ENCODE measurements at regions not wholly inside any gene's neighbourhood (a gene's known extent, or its start where the extent isn't known, plus 50 kb on each side); places are given as distances from the start of the nearest gene placed in this dataset.

DNA sequence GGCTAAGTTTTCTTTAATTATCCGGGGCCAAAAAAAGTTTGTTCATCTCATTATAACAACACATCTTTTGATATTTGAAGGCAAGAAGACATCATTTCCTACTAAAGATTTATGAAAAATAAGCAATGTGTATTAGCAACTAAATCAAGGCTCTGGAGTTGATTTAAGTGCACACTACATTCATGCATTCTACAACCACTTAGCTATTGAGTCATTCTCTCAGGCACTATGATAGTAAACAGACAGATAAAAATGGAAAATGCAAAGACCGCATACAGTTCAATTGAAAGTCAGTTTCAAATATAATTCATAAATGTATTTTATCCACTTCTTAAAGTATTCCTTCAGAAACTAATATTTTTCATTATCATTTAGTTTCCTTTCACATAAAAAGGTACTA lies 1395.2 kb downstream of the PCDH9 start:
- H3K27ac Mint-ChIP-seq: no peak overlapping the region
- no peaks in the 10 kb centered on the region for H3K9me3 Mint-ChIP-seq
- H3K4me3 Mint-ChIP-seq: no peak overlapping the region
- TF ChIP-seq, protein P1, sequence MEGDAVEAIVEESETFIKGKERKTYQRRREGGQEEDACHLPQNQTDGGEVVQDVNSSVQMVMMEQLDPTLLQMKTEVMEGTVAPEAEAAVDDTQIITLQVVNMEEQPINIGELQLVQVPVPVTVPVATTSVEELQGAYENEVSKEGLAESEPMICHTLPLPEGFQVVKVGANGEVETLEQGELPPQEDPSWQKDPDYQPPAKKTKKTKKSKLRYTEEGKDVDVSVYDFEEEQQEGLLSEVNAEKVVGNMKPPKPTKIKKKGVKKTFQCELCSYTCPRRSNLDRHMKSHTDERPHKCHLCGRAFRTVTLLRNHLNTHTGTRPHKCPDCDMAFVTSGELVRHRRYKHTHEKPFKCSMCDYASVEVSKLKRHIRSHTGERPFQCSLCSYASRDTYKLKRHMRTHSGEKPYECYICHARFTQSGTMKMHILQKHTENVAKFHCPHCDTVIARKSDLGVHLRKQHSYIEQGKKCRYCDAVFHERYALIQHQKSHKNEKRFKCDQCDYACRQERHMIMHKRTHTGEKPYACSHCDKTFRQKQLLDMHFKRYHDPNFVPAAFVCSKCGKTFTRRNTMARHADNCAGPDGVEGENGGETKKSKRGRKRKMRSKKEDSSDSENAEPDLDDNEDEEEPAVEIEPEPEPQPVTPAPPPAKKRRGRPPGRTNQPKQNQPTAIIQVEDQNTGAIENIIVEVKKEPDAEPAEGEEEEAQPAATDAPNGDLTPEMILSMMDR (IDR thresholded peaks at IDR 0.05): no peak
- H3K36me3 Mint-ChIP-seq (ENCODE audit: low read depth): no peaks in the 10 kb centered on the region
- H3K27me3 Mint-ChIP-seq (ENCODE audit: low read depth, poor library complexity): peaks cover 4% of the 10 kb centered on the region
- H3K4me1 Mint-ChIP-seq: no peaks in the 10 kb centered on the region
- no peak for DNase-seq

DNA sequence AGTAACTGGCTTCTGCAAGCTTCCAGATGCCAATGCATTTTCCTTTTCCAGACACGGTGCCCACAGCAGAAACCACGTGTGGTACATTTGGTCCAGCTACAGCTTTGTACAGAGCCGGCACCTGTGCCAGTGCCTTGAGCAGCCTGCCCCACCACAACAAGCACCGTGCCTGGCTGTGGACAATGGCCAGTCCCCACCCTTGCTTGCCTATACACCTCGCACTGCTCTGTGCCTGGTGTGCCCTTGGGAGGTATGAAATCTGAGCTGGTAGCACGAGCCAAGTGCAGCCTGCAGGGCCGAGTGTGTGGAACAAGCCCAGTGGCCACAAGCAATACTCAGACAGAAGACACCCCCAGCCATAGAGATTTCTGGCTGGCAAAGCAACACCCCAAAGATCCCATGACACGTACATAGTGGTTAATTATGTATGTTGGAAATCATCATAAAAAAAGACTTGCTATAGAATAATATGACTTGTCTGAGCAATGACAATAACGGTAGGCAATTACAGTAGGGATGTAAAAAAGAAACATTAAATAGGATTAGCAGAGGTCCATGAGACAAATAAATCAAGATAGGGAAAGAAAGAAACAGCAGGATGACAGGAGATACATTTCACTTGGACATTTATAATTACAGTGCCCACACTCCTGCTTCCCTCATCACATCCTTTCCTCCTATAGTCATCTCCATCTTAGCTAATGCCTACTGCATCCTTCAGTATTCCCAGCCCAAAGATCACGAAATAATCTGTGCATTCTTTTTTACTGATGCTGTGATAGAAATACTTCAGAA lies 1399.5 kb downstream of the PCDH9 start:
- no peaks in the 10 kb centered on the region for H3K27me3 Mint-ChIP-seq (ENCODE audit: low read depth, poor library complexity)
- no peaks in the 10 kb centered on the region for H3K9me3 Mint-ChIP-seq
- TF ChIP-seq, protein P1 (IDR thresholded peaks at IDR 0.05): no peak
- no peak overlapping the region for H3K4me3 Mint-ChIP-seq
- no peaks in the 10 kb centered on the region for H3K36me3 Mint-ChIP-seq (ENCODE audit: low read depth)
- DNase-seq: no peak
- no peak overlapping the region for H3K27ac Mint-ChIP-seq
- H3K4me1 Mint-ChIP-seq: no peaks in the 10 kb centered on the region

DNA sequence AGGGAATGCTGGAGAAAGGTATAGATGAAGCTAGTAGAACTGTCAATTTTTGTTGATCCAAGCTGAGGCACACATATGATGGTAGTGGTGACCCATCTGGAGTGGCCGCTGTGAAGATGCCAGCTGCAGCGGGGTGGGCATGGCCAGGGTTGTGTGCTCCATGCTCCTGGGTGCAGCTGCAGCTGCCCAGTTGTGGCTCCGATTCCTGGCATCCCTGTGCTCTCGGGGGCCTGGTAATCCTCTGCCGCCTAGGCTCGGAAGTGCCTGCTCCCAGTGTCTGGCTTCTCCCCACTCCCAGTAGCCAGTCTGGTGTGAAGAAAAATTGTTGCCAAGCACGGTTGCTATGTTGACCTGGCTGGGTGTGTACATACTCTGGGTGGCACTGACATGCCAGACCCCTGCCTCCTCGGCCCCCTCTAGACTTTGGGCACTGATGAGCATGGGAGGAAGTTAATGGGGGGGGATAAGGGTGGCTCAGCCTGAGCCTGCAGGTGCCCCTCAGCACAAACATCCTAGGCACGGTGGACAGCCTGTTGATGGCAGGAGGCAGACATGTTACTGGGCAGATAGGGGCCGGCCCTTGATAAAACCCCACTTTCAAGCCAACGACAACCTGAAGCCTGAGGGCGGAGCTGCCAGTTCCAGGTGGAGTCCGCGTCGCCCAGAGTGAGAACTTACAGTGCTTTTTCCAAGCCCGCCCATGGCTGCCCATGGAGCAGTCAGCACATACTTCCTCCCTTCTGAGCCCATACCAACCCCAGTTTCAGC lies 1400.7 kb downstream of the PCDH9 start:
- Mint-ChIP-seq H3K9me3 (no peaks in the 10 kb centered on the region), H3K36me3 (ENCODE audit: low read depth) (no peaks in the 10 kb centered on the region), H3K4me3 (no peak overlapping the region), H3K27ac (no peak overlapping the region), H3K27me3 (ENCODE audit: low read depth, poor library complexity) (no peaks in the 10 kb centered on the region), H3K4me1 (no peaks in the 10 kb centered on the region)
- TF ChIP-seq, protein P1 (IDR thresholded peaks at IDR 0.05): no peak
- no peak for DNase-seq

DNA sequence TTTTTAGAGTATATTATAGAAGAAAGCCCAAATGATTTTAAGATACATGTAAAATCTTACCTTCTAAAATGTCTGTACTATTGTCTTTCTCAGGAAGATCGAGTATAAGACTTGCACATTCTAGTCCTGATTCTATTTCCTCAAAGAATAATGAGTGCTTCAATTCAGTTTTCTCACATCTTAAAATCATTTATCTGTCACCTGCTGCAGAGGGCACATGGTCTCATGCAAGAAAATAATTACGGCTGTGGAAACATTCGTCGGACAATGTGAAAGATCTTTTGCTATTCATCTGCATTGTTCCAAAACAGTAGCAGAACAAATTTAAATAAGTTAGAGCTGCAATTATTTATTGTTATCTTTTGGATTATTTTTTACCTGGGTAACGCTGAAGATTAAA lies 1403.5 kb downstream of the PCDH9 start:
- DNase-seq: no peak
- TF ChIP-seq, protein P1 (IDR thresholded peaks at IDR 0.05): no peak
- Mint-ChIP-seq H3K27me3 (ENCODE audit: low read depth, poor library complexity) (no peaks in the 10 kb centered on the region), H3K36me3 (ENCODE audit: low read depth) (no peaks in the 10 kb centered on the region), H3K4me3 (no peak overlapping the region), H3K9me3 (no peaks in the 10 kb centered on the region), H3K27ac (no peak overlapping the region), H3K4me1 (no peaks in the 10 kb centered on the region)

DNA sequence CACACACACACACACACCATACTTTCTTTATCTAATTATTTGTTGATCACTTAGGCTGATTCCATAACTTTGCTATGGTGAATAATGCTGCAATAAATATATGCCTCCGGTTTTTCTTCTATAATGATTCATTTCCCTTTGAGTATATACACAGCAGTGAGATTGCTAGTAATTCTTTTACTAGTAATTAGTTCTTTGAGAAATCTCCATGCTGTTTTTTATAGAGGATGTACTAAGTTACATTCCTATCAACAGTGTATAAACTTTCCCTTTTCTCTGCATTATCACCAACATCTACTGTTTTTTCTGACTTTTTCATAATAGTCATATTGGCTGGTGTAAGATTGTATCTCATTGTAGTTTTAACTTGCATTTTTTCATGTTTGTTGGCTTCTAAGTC lies 1405.1 kb downstream of the PCDH9 start:
- no peak for DNase-seq
- TF ChIP-seq, protein P1 (IDR thresholded peaks at IDR 0.05): no peak
- no peaks in the 10 kb centered on the region for H3K27me3 Mint-ChIP-seq (ENCODE audit: low read depth, poor library complexity)
- no peaks in the 10 kb centered on the region for H3K4me1 Mint-ChIP-seq
- no peaks in the 10 kb centered on the region for H3K9me3 Mint-ChIP-seq
- no peaks in the 10 kb centered on the region for H3K36me3 Mint-ChIP-seq (ENCODE audit: low read depth)
- no peak overlapping the region for H3K4me3 Mint-ChIP-seq
- no peak overlapping the region for H3K27ac Mint-ChIP-seq
